ENCODE measurements at regions not wholly inside any gene's neighbourhood (a gene's known extent, or its start where the extent isn't known, plus 50 kb on each side); places are given as distances from the start of the nearest gene placed in this dataset.

GRCh38 chr2:447902-448665, 160.2 kb upstream of the ALKAL2 start:
- peak in 1 of 8 experiments; percentile 8 for ATAC-seq (replicated peaks in 6 of 8)
- in situ Hi-C loops (cut with MboI; ENCODE audit: low pct_unique_long_range_greater_than_20kb in 2 of 9, low sequenced_read_pairs in 9 of 9, unreplicated experiment in 9 of 9): no loop called here
- H3K4me3 ChIP-seq: no peak overlapping the region
- peaks cover 28 to 36% of the 10 kb centered on the region in 2 donors for H3K4me1 ChIP-seq (replicated peaks in 1 of 2)
- peak overlapping the region in 1 of 2 donors; percentile 14 for H3K27ac ChIP-seq
- 4 to 92% (median 43%) methylated on average over 2 to 13 of the region's 14 CpGs for WGBS, 10 experiments

GRCh38 chr2:446963-447530, 159.2 kb upstream of the ALKAL2 start:
- ATAC-seq (replicated peaks in 6 of 8): peak in 4 of 8 experiments; percentile 17 to 20 (median 19)

GRCh38 chr2:446303-446874, 158.5 kb upstream of the ALKAL2 start:
- ATAC-seq (replicated peaks in 6 of 8): peak in 5 of 8 experiments; percentile 79 to 94 (median 91)
- H3K27ac ChIP-seq: peak overlapping the region; percentile 75 to 82
- H3K4me1 ChIP-seq (replicated peaks in 1 of 2): peaks cover 28 to 36% of the 10 kb centered on the region in 2 donors
- in situ Hi-C loops (cut with MboI; ENCODE audit: low pct_unique_long_range_greater_than_20kb in 2 of 9, low sequenced_read_pairs in 9 of 9, unreplicated experiment in 9 of 9): no loop called here
- no peak overlapping the region for H3K4me3 ChIP-seq
- 0 to 53% (median 38%) methylated on average over 1 to 9 of the region's 11 CpGs; no CpG with 5 or more reads in 3 of the 10 experiments for WGBS, 10 experiments

More at GRCh38 chr2:446963-447530, 159.2 kb upstream of the ALKAL2 start:
- Histone ChIP-seq H3K27ac (peak overlapping the region; percentile 2 to 45), H3K4me3 (no peak overlapping the region), H3K4me1 (replicated peaks in 1 of 2) (peaks cover 28 to 36% of the 10 kb centered on the region in 2 donors)
- in situ Hi-C loops (cut with MboI; ENCODE audit: low pct_unique_long_range_greater_than_20kb in 2 of 9, low sequenced_read_pairs in 9 of 9, unreplicated experiment in 9 of 9): no loop called here
- WGBS, 10 experiments: 17 to 61% (median 55%) methylated on average over 1 to 9 of the region's 10 CpGs; no CpG with 5 or more reads in 2 of the 10 experiments

- H3K4me3 ChIP-seq: no peak overlapping the region
- in situ Hi-C loops (cut with MboI; ENCODE audit: low pct_unique_long_range_greater_than_20kb in 2 of 9, low sequenced_read_pairs in 9 of 9, unreplicated experiment in 9 of 9): no loop called here
- H3K27ac ChIP-seq: peak overlapping the region; percentile 75 to 82
- H3K4me1 ChIP-seq (replicated peaks in 1 of 2): peaks cover 28 to 36% of the 10 kb centered on the region in 2 donors
- ATAC-seq (replicated peaks in 6 of 8): peak in 5 of 8 experiments; percentile 14 to 39 (median 16)
- WGBS, 10 experiments: 24 to 87% (median 60%) methylated on average over 1 to 6 of the region's 6 CpGs; no CpG with 5 or more reads in 3 of the 10 experiments
Observed at GRCh38 chr2:445896-446295, 158.0 kb upstream of the ALKAL2 start.

GRCh38 chr2:444937-445884, 157.3 kb upstream of the ALKAL2 start:
- Histone ChIP-seq H3K4me1 (replicated peaks in 1 of 2) (peaks cover 28 to 36% of the 10 kb centered on the region in 2 donors), H3K27ac (no peak overlapping the region), H3K4me3 (no peak overlapping the region)
- WGBS, 10 experiments: 39 to 100% (median 86%) methylated on average over 5 to 24 of the region's 39 CpGs; no CpG with 5 or more reads in 2 of the 10 experiments
- ATAC-seq (replicated peaks in 6 of 8): no peak
- in situ Hi-C loops (cut with MboI; ENCODE audit: low pct_unique_long_range_greater_than_20kb in 2 of 9, low sequenced_read_pairs in 9 of 9, unreplicated experiment in 9 of 9): no loop called here

GRCh38 chr2:443741-444140, 155.8 kb upstream of the ALKAL2 start:
- no peak overlapping the region for H3K27ac ChIP-seq
- H3K4me3 ChIP-seq: no peak overlapping the region
- 34 to 92% (median 65%) methylated on average over 1 to 6 of the region's 6 CpGs; no CpG with 5 or more reads in 2 of the 10 experiments for WGBS, 10 experiments
- in situ Hi-C loops (cut with MboI; ENCODE audit: low pct_unique_long_range_greater_than_20kb in 2 of 9, low sequenced_read_pairs in 9 of 9, unreplicated experiment in 9 of 9): no loop called here
- H3K4me1 ChIP-seq (replicated peaks in 1 of 2): peaks cover 28 to 35% of the 10 kb centered on the region in 2 donors
- ATAC-seq (replicated peaks in 6 of 8): no peak

- H3K4me3 ChIP-seq: no peak overlapping the region
- WGBS, 10 experiments: 38 to 100% (median 93%) methylated on average over 1 to 6 of the region's 19 CpGs; no CpG with 5 or more reads in 5 of the 10 experiments
- in situ Hi-C loops (cut with MboI; ENCODE audit: low pct_unique_long_range_greater_than_20kb in 2 of 9, low sequenced_read_pairs in 9 of 9, unreplicated experiment in 9 of 9): no loop called here
- ATAC-seq (replicated peaks in 6 of 8): no peak
- H3K4me1 ChIP-seq (replicated peaks in 1 of 2): peaks cover 25 to 30% of the 10 kb centered on the region in 2 donors
- no peak overlapping the region for H3K27ac ChIP-seq
Observed at GRCh38 chr2:443216-443615, 155.3 kb upstream of the ALKAL2 start.

- Histone ChIP-seq H3K4me1 (replicated peaks in 1 of 2) (peaks cover 7 to 12% of the 10 kb centered on the region in 2 donors), H3K4me3 (no peak overlapping the region), H3K27ac (no peak overlapping the region)
- in situ Hi-C loops (cut with MboI; ENCODE audit: low pct_unique_long_range_greater_than_20kb in 2 of 9, low sequenced_read_pairs in 9 of 9, unreplicated experiment in 9 of 9): no loop called here
- ATAC-seq (replicated peaks in 6 of 8): peak in 1 of 8 experiments; percentile 54
- WGBS, 10 experiments: 3 to 100% (median 73%) methylated on average over 1 to 10 of the region's 16 CpGs; no CpG with 5 or more reads in 2 of the 10 experiments
Observed at GRCh38 chr2:441258-442022, 153.5 kb upstream of the ALKAL2 start.

GRCh38 chr2:440403-440740, 152.5 kb upstream of the ALKAL2 start:
- WGBS, 10 experiments: 0 to 90% (median 75%) methylated on average over 1 to 4 of the region's 4 CpGs; no CpG with 5 or more reads in 3 of the 10 experiments
- in situ Hi-C loops (cut with MboI; ENCODE audit: low pct_unique_long_range_greater_than_20kb in 2 of 9, low sequenced_read_pairs in 9 of 9, unreplicated experiment in 9 of 9): no loop called here
- Histone ChIP-seq H3K4me3 (no peak overlapping the region), H3K4me1 (replicated peaks in 1 of 2) (peaks cover 0 to 2% of the 10 kb centered on the region in 2 donors), H3K27ac (no peak overlapping the region)
- ATAC-seq (replicated peaks in 6 of 8): no peak

GRCh38 chr2:439556-440402, 151.9 kb upstream of the ALKAL2 start:
- ATAC-seq (replicated peaks in 6 of 8): no peak
- Histone ChIP-seq H3K4me1 (replicated peaks in 1 of 2) (no peaks in the 10 kb centered on the region), H3K4me3 (no peak overlapping the region), H3K27ac (no peak overlapping the region)
- WGBS, 10 experiments: 13 to 95% (median 80%) methylated on average over 1 to 18 of the region's 24 CpGs; no CpG with 5 or more reads in 1 of the 10 experiments
- in situ Hi-C loops (cut with MboI; ENCODE audit: low pct_unique_long_range_greater_than_20kb in 2 of 9, low sequenced_read_pairs in 9 of 9, unreplicated experiment in 9 of 9): no loop called here

GRCh38 chr2:439077-439476, 151.2 kb upstream of the ALKAL2 start:
- in situ Hi-C loops (cut with MboI; ENCODE audit: low pct_unique_long_range_greater_than_20kb in 2 of 9, low sequenced_read_pairs in 9 of 9, unreplicated experiment in 9 of 9): no loop called here
- ATAC-seq (replicated peaks in 6 of 8): peak in 1 of 8 experiments; percentile 46
- 7 to 100% (median 86%) methylated on average over 2 to 14 of the region's 17 CpGs; no CpG with 5 or more reads in 1 of the 10 experiments for WGBS, 10 experiments
- no peak overlapping the region for H3K27ac ChIP-seq
- H3K4me1 ChIP-seq (replicated peaks in 1 of 2): peaks cover 0 to 3% of the 10 kb centered on the region in 2 donors
- no peak overlapping the region for H3K4me3 ChIP-seq
